EL (cell line): ENCODE measurements at regions not wholly inside any gene's neighbourhood (a gene's known extent, or its start where the extent isn't known, plus 50 kb on each side); places are given as distances from the start of the nearest gene placed in this dataset.

Source experiments
- DNase-seq: peaks from one replicate; pipeline ENCODE4 v3.0.0-alpha.2; 2016

DNA sequence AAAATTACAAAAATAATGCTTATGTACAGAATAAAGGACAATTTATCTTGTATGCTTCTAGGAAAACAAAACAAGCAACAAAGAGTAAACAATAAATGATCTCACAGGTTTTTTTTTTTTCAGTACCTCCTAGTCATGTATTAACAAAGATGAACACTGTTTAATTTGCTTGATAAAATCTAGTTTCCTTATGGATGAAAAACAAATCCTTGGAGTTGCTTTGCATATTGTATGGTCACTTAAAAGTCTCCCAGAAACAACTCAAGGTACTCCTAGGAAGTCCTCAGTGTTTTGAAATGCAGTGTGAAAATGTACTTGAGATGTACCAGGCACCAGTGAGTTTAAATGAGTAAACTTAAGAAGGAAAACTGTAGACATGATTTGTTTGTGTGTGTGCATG, 686.0 kb upstream of the BRINP3 start:
- no peak for DNase-seq

DNA sequence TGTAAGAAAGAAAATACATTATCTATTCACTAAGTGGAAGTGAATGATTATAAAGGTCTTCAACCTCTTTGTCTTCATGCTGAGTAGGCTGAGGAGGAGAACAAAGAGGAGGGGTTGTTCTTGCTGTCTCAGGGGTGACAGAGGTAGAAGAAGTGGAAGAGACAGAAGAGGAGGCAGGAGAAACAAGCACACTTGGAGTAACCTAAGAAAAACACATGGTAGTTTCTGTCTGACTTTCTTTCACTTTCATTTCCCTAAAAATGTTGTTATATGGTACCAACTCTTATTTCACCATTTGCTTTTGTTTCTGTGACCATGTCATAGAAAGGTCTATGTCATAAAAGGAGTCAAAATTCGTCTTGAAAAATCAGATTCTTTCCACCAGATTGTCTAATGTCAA, 696.6 kb upstream of the BRINP3 start:
- peak; percentile 2 for DNase-seq

DNA sequence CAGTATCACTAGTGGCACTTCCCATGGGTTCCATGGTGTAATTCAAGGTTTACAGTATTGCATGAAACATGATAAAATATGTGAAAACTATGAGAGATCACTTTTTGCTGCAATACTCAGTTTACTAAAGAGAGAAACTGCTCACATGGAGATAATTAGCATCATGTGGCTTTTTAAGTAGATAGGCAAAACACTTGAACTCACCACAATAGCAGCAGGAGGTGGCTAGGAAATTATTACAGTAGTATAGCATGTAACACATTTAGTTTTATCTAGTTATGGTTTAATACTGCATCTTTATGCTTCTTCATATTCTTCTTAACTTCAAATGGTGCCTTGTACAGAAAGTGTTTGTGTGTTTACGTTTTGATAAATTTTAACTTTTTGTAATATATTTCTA, 698.5 kb upstream of the BRINP3 start:
- DNase-seq = no peak

DNA sequence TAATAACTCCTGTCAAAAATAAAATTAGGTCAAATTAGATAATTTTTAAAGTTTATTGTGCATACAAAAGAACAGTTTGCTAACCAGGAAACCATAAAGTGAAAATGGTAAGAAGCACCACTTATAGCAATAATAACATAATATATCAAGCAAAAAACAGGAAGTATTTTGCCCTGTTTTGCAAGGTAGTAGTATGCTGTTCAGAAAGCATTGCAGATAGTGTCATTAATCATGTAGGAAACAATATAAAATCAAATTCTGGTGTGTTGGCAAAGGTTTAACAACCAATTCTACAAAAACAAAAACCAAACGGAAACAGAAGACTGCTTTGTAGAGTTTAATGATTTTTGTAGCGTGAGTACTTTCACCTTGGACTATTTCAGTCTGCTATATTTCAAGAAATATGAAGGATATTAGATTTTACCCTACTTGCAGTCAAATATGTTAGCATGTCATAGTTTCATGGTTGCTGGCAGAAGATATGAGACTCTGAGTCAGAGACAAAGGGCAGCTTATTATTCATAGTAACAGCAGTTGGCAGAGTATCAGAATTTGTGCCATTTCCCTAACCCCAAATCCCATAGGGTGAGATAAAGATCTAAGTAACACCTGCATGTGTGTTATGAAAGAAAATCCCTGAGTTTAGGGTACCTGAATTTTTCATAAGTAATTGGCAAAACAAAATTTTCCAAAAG, 729.0 kb upstream of the BRINP3 start:
- peak; percentile 25 for DNase-seq

DNA sequence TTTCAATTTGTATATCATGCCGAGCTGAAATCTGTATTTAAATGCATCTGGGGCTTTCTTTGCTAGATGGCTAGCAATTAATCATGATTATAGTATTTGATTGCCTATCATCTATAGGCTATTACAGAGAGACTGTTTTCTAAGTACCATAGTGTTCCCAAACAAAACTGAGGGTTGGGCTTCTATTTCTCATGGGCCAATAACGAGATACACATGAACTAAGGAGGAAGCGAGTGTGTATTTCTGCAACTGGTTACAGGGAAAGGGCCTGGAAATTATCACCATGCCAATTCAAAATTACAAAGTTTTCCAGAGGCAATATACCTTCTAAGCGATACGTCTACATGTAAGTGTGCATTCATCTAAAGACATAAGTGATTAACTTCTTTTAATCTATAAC, 744.5 kb upstream of the BRINP3 start:
- no peak for DNase-seq

DNA sequence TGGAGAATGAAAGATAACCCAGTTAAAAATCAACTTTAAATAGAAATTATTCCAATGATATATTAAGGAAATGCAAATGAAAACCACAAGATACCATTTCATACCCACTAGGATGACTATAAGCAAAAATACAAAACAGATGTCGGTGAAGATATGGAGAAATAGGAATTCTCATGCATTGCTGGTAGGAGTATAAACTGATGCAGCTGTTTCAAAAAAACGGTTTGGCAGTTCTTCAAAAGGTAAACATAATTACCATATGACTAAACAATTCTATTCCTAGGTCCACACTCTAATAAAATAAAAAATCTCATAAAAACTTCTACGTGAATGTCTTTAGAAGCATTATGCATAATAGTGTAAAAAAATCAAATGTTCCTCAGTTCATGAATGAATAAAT, 763.3 kb upstream of the BRINP3 start:
- peak; percentile 58 for DNase-seq

DNA sequence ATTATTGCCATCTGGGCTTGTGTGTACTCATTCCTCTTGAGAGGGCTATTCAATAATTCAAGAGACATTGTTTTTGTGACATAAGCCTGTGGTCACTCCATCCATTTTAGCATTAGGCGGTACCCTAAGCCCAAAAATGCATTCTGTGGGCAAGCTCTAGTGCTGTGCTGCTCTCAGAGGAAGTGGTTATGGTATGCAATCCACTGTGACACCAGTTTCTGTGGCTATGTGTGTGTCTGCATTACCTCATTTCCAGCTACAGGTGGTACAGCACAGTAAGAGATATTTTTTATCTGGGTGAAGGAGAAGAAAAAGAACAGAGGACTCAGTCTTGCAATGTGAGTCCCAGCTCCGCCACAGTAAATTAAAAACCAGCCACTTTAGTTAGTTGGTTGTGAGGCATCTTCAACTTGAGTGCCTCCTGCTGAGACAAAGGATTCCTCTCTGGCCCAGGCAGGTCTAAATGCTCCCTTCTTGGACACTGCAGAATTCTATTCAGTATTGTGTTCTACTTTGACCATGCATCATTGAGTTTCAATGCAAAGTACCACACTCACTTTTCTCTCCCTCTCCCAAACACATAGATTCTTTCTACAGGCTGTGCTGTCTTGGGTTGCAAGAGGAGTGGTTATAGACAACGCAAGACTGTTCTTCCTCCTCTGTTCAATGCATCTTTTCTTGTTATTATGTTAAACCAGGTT, 777.8 kb upstream of the BRINP3 start:
- DNase-seq = no peak

DNA sequence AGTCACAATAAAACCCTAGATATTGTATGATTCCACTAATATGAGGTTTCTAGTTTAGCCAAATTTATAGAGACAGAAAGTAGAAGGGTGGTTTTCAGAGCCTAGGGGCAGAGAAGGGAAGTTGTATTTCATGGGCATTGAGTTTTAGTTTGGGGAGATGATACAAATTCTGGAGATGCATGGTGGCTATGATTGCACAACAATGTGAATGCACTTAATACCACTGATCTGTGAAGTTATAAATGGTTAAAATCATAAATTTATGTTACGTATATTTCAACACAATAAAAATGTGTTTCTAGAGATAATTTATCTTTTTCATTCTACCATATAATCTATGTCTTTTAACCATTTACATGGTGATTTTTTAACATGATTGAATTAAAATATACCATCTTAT, 779.3 kb upstream of the BRINP3 start:
- DNase-seq = no peak

DNA sequence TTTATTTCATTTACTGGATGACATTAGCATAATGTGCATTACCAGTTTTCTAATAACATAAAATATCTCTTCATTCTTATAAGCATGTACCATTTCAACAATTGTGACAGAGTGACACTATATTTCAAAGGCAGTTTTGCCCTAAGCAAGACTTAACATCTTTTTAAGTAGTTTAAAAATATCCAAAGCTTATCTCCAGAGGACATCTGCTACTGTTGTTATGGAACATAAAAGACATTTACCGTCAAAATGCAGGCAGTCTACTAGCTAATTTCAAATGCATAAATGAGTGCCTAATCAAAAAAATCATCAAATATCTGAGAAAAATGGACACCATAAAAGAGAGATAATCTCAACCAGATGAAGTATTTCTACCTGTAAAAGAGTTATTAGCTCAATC, 782.4 kb upstream of the BRINP3 start:
- DNase-seq = no peak

DNA sequence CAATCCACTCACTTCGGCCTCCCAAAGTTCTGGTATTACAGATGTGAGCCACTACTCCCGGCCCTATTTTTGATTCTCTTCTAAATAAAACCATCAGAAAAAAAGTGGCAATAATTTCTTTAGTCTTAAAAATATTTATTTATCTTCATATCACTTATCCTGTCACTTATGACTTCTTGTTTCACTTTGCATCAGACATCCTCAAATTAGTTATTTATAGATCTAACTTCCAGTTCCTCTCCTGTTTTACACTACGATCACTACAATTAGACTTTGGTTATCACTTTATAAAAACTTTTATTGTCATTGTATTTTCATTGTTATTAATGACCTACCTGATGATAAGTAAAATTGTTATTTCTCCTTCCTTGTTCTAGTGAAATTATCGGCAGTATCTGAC, 783.4 kb upstream of the BRINP3 start:
- DNase-seq = no peak

DNA sequence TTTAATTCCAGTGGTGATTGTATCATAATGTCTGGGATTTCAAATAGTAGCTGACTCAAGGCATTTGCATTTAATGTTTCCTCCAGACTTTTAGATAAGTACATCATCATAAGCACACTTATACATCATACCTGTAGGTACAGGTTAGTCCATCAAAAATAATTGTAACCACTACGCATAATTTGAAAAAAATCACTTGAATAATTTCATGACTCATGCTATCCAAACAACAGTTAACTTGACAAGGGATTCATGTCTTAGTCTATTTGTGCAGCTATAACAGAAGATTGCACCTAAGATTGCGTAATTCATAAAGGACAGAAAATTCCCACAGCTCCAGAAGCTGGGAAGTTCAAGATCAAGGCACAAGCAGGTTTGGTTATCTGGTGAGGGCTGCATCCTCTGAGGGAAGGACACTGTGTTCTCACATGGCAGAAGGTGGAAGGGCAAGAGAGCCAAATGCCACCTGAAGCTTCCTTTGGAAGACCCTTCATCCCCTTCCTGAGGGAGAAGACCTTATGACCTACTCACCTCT, 801.7 kb upstream of the BRINP3 start:
- DNase-seq = no peak

DNA sequence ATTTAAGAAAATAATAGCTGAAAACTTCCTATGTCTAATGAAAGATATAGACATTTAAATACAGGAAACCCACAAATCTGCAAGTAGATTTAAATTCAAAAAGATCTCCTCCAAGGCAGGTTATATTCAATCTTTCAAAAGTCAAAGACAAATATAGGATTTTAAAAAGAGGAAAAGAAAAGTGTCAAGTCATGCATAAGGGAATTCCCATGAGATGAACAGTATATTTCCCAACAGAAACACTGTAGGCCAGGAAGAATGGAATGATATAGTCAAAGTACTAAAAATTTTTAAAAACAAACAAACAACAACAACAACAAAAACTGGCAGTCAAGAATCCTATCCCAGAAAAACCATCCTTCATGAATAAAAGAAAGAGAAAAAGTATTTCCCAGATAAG, 806.5 kb upstream of the BRINP3 start:
- DNase-seq = no peak

DNA sequence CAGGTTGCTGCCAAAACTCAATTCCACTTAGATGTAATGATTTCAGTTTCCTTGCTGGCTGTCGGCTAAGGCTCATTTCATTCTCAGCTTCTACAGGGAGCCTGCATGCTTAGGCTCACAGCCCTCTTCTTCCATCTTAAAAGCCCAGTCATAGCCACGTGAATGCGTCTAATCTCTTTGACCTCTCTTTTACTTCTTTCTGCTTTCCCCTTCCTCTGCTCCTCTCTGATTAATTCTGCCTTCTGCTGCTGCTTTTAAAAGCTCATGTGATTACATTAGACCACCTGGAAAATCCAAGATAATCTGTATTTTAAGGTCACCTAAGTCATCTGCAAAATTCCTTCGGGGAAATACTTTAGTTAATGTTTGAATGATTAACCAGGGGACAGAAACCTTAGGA, 812.8 kb upstream of the BRINP3 start:
- DNase-seq = peak; percentile 3

DNA sequence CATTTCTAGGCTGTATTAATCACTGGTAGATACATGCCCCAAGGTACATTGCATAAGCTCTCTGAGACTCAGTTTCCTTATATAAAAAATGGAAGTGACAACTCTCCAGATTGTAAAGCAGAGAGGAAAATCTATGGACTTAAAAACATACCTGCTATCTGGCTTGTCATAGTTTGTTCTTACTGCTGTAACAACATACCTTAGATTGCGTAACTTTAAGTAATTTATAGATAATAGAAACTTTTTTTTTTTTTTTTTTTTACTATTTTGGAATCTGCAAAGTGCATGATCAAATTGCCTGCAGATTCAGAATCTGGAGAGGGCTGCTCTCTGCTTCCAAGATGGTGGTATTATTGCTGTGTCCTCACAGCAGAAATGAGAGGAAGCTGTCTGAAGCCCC, 827.7 kb upstream of the BRINP3 start:
- no peak for DNase-seq

DNA sequence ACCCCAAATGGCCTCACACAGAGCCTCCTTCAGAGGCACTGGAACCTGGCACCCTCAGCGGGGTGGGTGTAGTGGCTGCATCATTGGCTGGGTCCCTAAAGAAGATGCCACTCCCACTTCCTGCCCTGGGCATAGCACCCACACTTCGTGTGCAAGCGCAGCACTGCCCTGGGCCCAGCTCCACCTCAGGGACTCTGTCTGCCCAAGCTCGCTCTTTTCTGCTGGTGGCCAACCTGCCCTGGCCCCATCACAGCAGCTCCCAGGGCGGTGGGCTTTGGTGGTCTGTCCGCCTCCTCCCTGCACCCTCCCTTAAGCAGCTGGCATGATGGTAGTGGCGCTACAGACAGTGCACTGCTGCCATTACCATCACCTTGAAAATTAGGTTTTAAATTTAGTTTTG, 829.3 kb upstream of the BRINP3 start:
- no peak for DNase-seq

DNA sequence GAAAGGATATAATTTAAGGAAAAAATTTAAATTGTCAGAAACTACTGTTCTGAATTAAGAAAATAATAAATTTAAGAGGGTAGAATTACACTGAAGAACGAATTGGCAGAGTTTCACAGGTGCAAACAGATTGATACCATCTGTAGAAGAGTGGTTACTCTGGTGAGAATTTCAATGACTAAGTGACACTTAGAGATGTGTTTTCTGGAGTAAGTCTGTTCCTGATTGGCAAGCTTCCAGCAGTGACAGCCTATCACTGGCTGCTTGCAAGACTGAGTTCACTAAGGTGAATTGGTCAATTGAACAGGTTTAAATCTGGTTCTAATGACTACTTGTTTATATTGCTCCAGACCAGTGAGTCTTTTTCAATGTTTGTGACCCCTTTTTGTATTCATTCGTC, 838.2 kb upstream of the RGS18 start:
- DNase-seq = no peak

DNA sequence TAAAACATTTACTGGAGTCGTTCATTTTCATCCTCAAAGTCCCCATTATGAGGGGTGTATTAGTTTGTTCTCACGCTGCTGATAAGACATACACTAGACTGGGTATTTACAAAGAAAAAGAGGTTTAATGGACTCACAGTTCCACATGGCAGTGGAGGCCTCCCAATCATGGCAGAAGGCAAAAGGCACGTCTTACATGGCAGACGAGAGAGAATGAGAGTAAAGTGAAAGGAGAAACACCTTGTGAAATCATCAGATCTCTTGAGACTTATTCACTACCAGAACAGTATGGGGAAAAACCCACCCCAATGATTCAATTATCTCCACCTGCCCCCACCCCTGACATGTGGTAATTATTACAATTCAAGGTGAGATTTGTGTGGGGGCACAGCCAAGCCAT, 830.4 kb upstream of the RGS18 start:
- DNase-seq = no peak

DNA sequence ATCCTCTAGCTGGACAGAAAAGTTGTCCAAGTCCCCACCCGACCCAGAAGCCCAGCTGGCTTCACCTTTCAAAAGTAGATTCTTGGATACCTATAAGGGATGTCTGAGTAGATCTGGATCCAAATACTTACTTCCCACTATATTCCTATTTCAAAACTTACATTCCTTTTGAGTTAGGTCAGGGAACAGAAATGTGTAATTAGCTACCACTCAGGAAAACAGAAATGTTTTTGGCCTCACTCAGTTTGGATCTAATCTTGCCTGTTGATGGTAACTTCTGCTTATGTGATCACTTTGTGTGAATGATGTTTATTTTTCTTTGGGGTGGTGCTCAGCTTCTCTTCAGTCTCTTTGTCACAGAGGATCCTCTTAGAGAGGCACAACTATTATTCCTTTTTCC, 814.4 kb upstream of the RGS18 start:
- DNase-seq = peak; percentile 72

DNA sequence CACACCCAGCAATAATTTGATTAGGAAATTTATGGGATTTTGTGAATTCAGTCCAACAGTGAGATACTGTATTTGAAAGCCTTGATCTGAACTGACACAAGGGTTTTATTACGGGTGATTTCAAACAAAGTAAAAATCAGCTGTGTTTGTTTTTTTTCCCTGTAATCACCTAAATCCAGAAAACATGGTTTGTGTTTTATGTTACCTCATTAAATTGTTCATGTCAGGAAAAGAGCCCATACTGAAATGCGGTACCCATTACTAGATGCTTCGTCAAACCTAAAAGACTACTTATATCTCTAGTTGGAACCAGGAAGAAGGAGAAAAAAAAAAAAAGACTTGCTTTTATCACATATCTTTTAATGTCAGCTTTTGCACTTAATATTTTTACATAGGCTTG, 811.9 kb upstream of the RGS18 start:
- DNase-seq = no peak

DNA sequence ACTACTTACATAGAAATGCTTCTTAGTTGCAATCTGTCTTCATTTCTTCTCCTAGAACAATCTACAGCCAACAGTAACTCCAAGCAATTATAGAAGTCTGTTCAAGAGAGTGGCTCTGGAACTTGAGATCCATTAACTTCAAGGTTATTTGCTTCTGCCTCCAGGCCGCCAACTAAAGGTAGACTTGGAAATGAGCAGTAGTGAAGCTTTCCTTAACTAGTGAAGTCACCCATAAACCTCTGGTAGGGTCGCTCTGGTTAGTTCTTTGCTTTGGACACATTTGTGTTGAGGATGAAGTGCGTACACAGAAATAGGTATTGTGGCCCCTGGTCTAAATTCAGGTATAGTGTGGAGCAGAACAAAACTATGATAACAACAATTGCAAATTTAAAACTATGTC, 809.9 kb upstream of the RGS18 start:
- no peak for DNase-seq

DNA sequence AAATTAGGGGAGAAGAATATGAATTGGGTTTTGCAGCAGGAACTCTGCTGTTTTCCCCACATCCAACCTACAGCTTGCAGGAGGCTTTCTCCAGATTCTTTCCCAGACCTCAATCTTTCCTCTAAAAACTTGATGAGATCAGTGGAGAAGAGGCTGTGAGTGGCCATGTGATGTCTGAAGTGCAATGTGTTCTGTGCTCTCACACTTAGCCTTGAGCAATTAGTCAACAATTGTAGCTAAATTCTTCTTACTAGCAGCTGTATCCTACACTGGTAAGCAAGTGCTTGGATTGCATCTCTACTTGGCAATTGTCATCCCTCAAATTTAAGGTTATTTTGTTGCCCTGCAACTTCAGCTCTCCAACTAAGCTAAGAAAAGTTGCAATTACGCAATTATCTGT, 807.3 kb upstream of the RGS18 start:
- no peak for DNase-seq

DNA sequence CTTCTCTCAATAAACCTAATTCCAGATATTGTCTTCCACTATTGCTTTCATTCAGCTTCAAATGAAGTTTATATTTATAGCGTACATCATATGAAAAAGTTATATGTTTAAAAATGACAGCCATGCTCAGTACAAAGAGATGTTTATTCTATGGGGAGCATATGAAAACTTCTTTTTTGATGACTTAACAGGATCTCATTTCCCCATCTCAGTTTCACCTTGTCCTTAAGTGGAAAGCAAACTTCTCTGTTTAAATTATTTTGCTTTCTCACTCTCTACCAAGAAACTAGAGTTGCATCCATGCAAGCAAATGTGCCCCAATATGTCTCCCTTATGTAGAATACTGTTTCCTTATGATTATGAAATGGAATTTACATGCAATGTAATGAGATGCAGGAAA, 799.5 kb upstream of the RGS18 start:
- no peak for DNase-seq

DNA sequence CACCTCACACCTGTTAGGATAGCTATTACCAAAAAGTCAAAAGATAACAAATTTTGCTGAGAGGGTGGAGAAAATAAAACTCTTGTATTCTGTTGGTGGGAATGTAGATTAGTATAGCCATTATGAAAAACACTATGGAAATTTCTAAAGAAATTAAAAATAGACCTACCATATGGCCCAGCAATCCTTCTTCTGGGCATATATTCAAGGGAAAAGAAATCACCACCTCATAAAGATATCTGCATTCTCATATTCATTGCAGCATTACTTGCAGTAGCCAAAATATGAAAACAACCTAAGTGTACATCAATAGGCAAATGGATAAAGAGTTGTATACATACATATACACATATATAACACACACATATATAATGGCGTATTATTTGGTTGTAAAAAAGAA, 791.6 kb upstream of the RGS18 start:
- DNase-seq = no peak

DNA sequence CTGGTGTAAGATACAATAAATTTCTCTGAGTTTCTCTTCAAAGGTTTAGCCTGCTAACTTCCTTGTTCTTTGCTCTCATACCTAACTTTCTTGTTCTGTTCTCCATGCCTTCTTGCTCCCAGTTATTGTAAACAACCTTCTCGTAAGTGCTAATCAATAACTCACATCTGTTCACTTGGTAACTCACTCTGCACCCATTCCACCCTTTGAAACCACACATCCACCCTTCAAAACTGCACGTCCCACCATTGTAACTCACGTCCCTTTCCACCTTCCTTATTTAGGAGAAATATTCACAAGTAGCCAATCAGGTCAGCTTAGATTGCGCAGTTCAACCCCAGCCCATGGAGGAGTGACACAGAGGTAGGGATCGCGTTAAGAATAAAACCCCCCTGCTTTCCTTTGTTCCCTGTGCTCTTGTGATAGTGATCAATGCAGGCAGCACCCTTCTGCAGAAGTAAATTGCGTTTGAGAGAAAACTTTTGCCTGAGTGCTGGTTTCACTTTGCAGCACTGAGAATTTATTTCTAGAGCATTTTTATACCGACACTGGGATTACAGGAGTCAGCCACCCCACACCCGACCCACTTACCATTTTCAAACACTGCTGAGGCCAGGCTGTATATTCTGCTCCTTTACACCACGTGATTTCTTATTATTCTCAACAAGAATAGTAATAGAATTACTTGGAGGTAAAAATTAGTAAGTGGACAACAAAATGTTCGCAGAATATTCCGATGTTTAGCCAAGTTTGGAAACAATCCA, 789.2 kb upstream of the RGS18 start:
- DNase-seq = peak; percentile 2
